A549 (cell line): ENCODE measurements at regions not wholly inside any gene's neighbourhood (a gene's known extent, or its start where the extent isn't known, plus 50 kb on each side); places are given as distances from the start of the nearest gene placed in this dataset.
"Not testable (repeated sequence)": the region's sequence is repeated elsewhere in the genome, so short reads cannot be mapped to it uniquely, and the experiment has no call there.

Experiments
- ATAC-seq, 2 experiments: fragments of 200-7000 bp in 1 of 2; fragments of >200 bp in 1 of 2; cut with Nextera tagmentation in 1 of 2; cut with Tn5 transposase in 1 of 2; 3 replicates each; pipeline versions ENCODE4 v1.8.0 to v1.9.1; 2018 to 2020; ENCODE audit warnings: mild to moderate bottlenecking in 1 of 2, moderate library complexity in 1 of 2
- CTCF ChIA-PET: fragments of 300-600 bp; sonication (Branson Sonifier 250); formaldehyde crosslinking; extraction: SDS; loops from one replicate; lab custom pipeline; 2021; ENCODE audit warnings: antibody characterized with exemption, inconsistent platforms; lab: Yijun Ruan, JAX
- POLR2A ChIA-PET: fragments of 350-600 bp; formaldehyde crosslinking; extraction: SDS; loops from one replicate; lab custom pipeline; 2021; ENCODE audit warnings: antibody characterized with exemption, inconsistent platforms; lab: Yijun Ruan, JAX
- DNase-seq, 2 experiments: peaks; one replicate each; pipeline versions ENCODE4 v3.0.0 to v3.0.0-alpha.2; 2011 to 2016; ENCODE audit warnings: low read depth in 1 of 2, low spot score in 1 of 2
- FAIRE-seq: peaks from 2 replicates; lab custom pipeline; 2011; peaks lifted over from hg19 to GRCh38; lab: Jason Lieb, UNC
- H3K27ac ChIP-seq, 2 experiments: fragments of >200 bp; sonication (Bioruptor Twin); formaldehyde crosslinking; 3 replicates each; pipeline ENCODE4 v1.5.1; 2016 to 2017
- H3K4me1 ChIP-seq: fragments of >200 bp; sonication (Bioruptor Twin); formaldehyde crosslinking; 3 replicates; pipeline ENCODE4 v1.6.1; 2016
- H3K4me2 ChIP-seq: fragments of >200 bp; sonication (Bioruptor Twin); formaldehyde crosslinking; 3 replicates; pipeline ENCODE4 v1.6.1; 2016
- H3K4me3 ChIP-seq: fragments of >200 bp; sonication (Bioruptor Twin); formaldehyde crosslinking; 3 replicates; pipeline ENCODE4 v1.5.1; 2016
- H3K9me3 ChIP-seq: fragments of >200 bp; sonication (Bioruptor Twin); formaldehyde crosslinking; 3 replicates; pipeline ENCODE4 v1.6.1; 2016
- BCL3 ChIP-seq: fragments of >200 bp; sonication (Bioruptor Twin); formaldehyde crosslinking; IDR thresholded peaks from 3 replicates; pipeline ENCODE4 v1.6.1; 2016
- CBX2 ChIP-seq: fragments of 200-600 bp; sonication (generic); IDR thresholded peaks from 2 replicates; pipeline ENCODE4 v1.6.1; 2016; ENCODE audit warnings: low read depth, mild to moderate bottlenecking, borderline replicate concordance
- CEBPB ChIP-seq, 2 experiments: fragments of >200 bp in 1 of 2; sonication (Bioruptor Twin) in 1 of 2; formaldehyde crosslinking in 1 of 2; IDR thresholded peaks; 2 replicates each; pipeline ENCODE4 v1.6.1; 2012 to 2016
- CHD4 ChIP-seq: fragments of 200-600 bp; sonication (generic); IDR thresholded peaks from 2 replicates; pipeline ENCODE4 v1.6.1; 2016; ENCODE audit warnings: antibody characterized with exemption, mild to moderate bottlenecking, borderline replicate concordance
- CTCF ChIP-seq: fragments of >200 bp; sonication (Bioruptor Twin); formaldehyde crosslinking; IDR thresholded peaks from 3 replicates; pipeline ENCODE4 v1.5.1; 2016
- ELK1 ChIP-seq: fragments of 150-350 bp; IDR thresholded peaks from 2 replicates; pipeline ENCODE4 v1.6.1; 2014; ENCODE audit warnings: low read depth, mild to moderate bottlenecking, low read length
- EP300 ChIP-seq, 2 experiments: fragments of >200 bp; sonication (Bioruptor Twin); formaldehyde crosslinking; IDR thresholded peaks; 2 replicates in 1 of 2; 3 replicates in 1 of 2; pipeline ENCODE4 v1.6.1; 2016 to 2017
- ESRRA ChIP-seq: fragments of 150-350 bp; IDR thresholded peaks from 2 replicates; pipeline ENCODE4 v1.6.1; 2014; ENCODE audit warnings: mild to moderate bottlenecking, low read length, borderline replicate concordance
- FOSB ChIP-seq: fragments of 250-450 bp; sonication (Bioruptor Pico); IDR thresholded peaks from 2 replicates; pipeline ENCODE4 v1.5.0; 2020; ENCODE audit warnings: mild to moderate bottlenecking, moderate library complexity
- GATA3 ChIP-seq: IDR thresholded peaks from 2 replicates; pipeline ENCODE4 v1.6.1; 2012; ENCODE audit warnings: borderline replicate concordance
- HOXA7 ChIP-seq: fragments of 250-450 bp; sonication (Bioruptor Pico); IDR thresholded peaks from 2 replicates; pipeline ENCODE4 v1.5.0; 2020; ENCODE audit warnings: mild to moderate bottlenecking, moderate library complexity
- KDM1A ChIP-seq: fragments of 200-600 bp; sonication (generic); IDR thresholded peaks from 2 replicates; pipeline ENCODE4 v1.6.1; 2016; ENCODE audit warnings: low read depth, mild to moderate bottlenecking
- MYC ChIP-seq: IDR thresholded peaks from 2 replicates; pipeline ENCODE4 v1.6.1; 2012; ENCODE audit warnings: mild to moderate bottlenecking, inconsistent platforms, low read length, improper control_type of control experiment, borderline replicate concordance
- NPAS2 ChIP-seq: fragments of 250-450 bp; sonication (Bioruptor Pico); IDR thresholded peaks from 2 replicates; pipeline ENCODE4 v1.8.0; 2022; ENCODE audit warnings: mild to moderate bottlenecking, moderate library complexity, borderline replicate concordance
- PHF8 ChIP-seq: fragments of 200-600 bp; sonication (generic); IDR thresholded peaks from 2 replicates; pipeline ENCODE4 v1.6.1; 2016; ENCODE audit warnings: low read depth, mild to moderate bottlenecking, antibody characterized with exemption, moderate library complexity, borderline replicate concordance
- SREBF2 ChIP-seq: fragments of 450-650 bp; IDR thresholded peaks from 2 replicates; pipeline ENCODE4 v1.6.1; 2014; ENCODE audit warnings: mild to moderate bottlenecking, moderate library complexity
- TP53 ChIP-seq: fragments of 250-450 bp; sonication (Bioruptor Pico); IDR thresholded peaks from 2 replicates; pipeline ENCODE4 v1.5.0; 2021; ENCODE audit warnings: mild to moderate bottlenecking, moderate library complexity
- USF2 ChIP-seq: fragments of 450-650 bp; IDR thresholded peaks from 2 replicates; pipeline ENCODE4 v1.6.1; 2014; ENCODE audit warnings: antibody characterized with exemption
- WGBS: methylation state at CpG from one replicate; pipeline ENCODE4 v1.1.6; 2017; ENCODE audit errors: missing lambda C conversion rate; 5-methylcytosine and 5-hydroxymethylcytosine counted together

GRCh38 chr1:31517301-31517700 lies 59.0 kb upstream of the TINAGL1 start:
- CTCF ChIA-PET = interaction anchor here (1.5 kb wide), 1 partner anchor 32 kb away, joined by 4 read pairs; no protein-coding TSS in a partner anchor
- Histone ChIP-seq H3K9me3 (no peaks in the 10 kb centered on the region), H3K4me1 (0 out of 3 replicates have a peak, but pooled peaks cover 5% of the 10 kb centered on the region), H3K4me2 (no peak overlapping the region), H3K4me3 (no peak overlapping the region), H3K27ac (no peak overlapping the region)
- 73% methylated on average over 5 of the region's 5 CpGs for WGBS
- no peak for DNase-seq
- FAIRE-seq = no peak
- TF ChIP-seq EP300 (IDR thresholded peaks at IDR 0.05) (no peak), FOSB (CRISPR knock-in tag) (no peak), CHD4 (no peak), PHF8 (no peak), BCL3 (no peak), NPAS2 (CRISPR knock-in tag) (no peak), USF2 (no peak), ESRRA (no peak), CTCF (no peak), GATA3 (no peak), CBX2 (no peak), CEBPB (IDR thresholded peaks at IDR 0.05) (no peak), HOXA7 (CRISPR knock-in tag) (no peak), MYC (no peak), TP53 (CRISPR knock-in tag) (no peak), SREBF2 (no peak)
- ATAC-seq = no peak
- POLR2A ChIA-PET = no interaction called here

GRCh38 chr1:31517986-31518385 lies 58.3 kb upstream of the TINAGL1 start:
- H3K27ac ChIP-seq, POLR2A ChIA-PET, H3K4me3 ChIP-seq, H3K4me1 ChIP-seq, H3K9me3 ChIP-seq, CTCF ChIA-PET, ATAC-seq, H3K4me2 ChIP-seq, FAIRE-seq, DNase-seq: not testable (repeated sequence)
- WGBS = 89% methylated on average over 2 of the region's 2 CpGs

GRCh38 chr1:31521761-31522555 lies 54.4 kb upstream of the TINAGL1 start:
- ChIA-PET POLR2A (no interaction called here), CTCF (interaction anchor here (0.7 to 1.4 kb wide), 2 partner anchors 9 to 14 kb away, joined by 3 to 4 read pairs; no protein-coding TSS in a partner anchor)
- peaks cover 18% of the 10 kb centered on the region; the same call in 2 of the 3 replicates for H3K4me1 ChIP-seq
- no peak overlapping the region for H3K4me2 ChIP-seq
- TF ChIP-seq BCL3 (no peak), CHD4 (no peak), KDM1A (no peak), ELK1 (no peak)
- no peak overlapping the region for H3K27ac ChIP-seq
- no peak overlapping the region for H3K4me3 ChIP-seq
- DNase-seq (no peak), FAIRE-seq (no peak), ATAC-seq (no peak)
- WGBS = 83% methylated on average over 14 of the region's 14 CpGs
- H3K9me3 ChIP-seq = no peaks in the 10 kb centered on the region
